H9 (cell line): ENCODE measurements at regions not wholly inside any gene's neighbourhood (a gene's known extent, or its start where the extent isn't known, plus 50 kb on each side); places are given as distances from the start of the nearest gene placed in this dataset.

ENCODE experiments used
- DNase-seq: peaks from one replicate; pipeline ENCODE4 v3.0.0-alpha.2; 2017
- H2AFZ ChIP-seq: one replicate; pipeline ENCODE4 v1.6.1; 2013; ENCODE audit warnings: mild to moderate bottlenecking, low read length, control low read depth, moderate library complexity
- H2AK5ac ChIP-seq: 2 replicates; pipeline ENCODE4 v1.6.1; 2013; ENCODE audit warnings: low read length, control low read depth, mixed read lengths; ENCODE audit not compliant: insufficient read length
- H2BK120ac ChIP-seq: one replicate; pipeline ENCODE4 v1.6.1; 2013; ENCODE audit warnings: low read depth, mild to moderate bottlenecking, low read length, control low read depth, inconsistent platforms; ENCODE audit not compliant: poor library complexity, severe bottlenecking
- H2BK12ac ChIP-seq: 2 replicates; pipeline ENCODE4 v1.6.1; 2013; ENCODE audit warnings: low read length, control low read depth, mixed read lengths, low read depth; ENCODE audit not compliant: insufficient read length
- H2BK15ac ChIP-seq: 2 replicates; pipeline ENCODE4 v1.6.1; 2013; ENCODE audit warnings: low read depth, low read length, control low read depth
- H2BK20ac ChIP-seq: one replicate; pipeline ENCODE4 v1.6.1; 2013; ENCODE audit warnings: low read depth, mild to moderate bottlenecking, low read length, control low read depth, inconsistent platforms; ENCODE audit not compliant: poor library complexity, severe bottlenecking
- H2BK5ac ChIP-seq: 2 replicates; pipeline ENCODE4 v1.6.1; 2013; ENCODE audit warnings: low read length, control low read depth, mixed read lengths; ENCODE audit not compliant: insufficient read length
- H3K14ac ChIP-seq: 2 replicates; pipeline ENCODE4 v1.6.1; 2013; ENCODE audit warnings: low read length, control low read depth; ENCODE audit not compliant: insufficient read depth
- H3K18ac ChIP-seq: 2 replicates; pipeline ENCODE4 v1.6.1; 2013; ENCODE audit warnings: low read depth, mild to moderate bottlenecking, mixed read lengths, low read length, control low read depth; ENCODE audit not compliant: insufficient read length
- H3K23ac ChIP-seq: 2 replicates; pipeline ENCODE4 v1.6.1; 2013; ENCODE audit warnings: low read length, control low read depth, mixed read lengths, low read depth; ENCODE audit not compliant: insufficient read length
- H3K23me2 ChIP-seq: 2 replicates; pipeline ENCODE4 v1.6.1; 2013; ENCODE audit warnings: low read depth, mild to moderate bottlenecking, mixed read lengths, low read length, control low read depth; ENCODE audit not compliant: insufficient read length, poor library complexity, severe bottlenecking
- H3K27ac ChIP-seq: 2 replicates; pipeline ENCODE4 v1.5.1; 2013; ENCODE audit warnings: low read length, control low read depth, mixed read lengths, low read depth; ENCODE audit not compliant: insufficient read length
- H3K27me3 ChIP-seq: 2 replicates; pipeline ENCODE4 v1.6.1; 2013; ENCODE audit warnings: low read length, control low read depth, inconsistent platforms; ENCODE audit not compliant: insufficient read depth
- H3K4ac ChIP-seq: 2 replicates; pipeline ENCODE4 v1.6.1; 2013; ENCODE audit warnings: low read depth, mild to moderate bottlenecking, control low read depth, inconsistent platforms, low read length, moderate library complexity
- H3K4me1 ChIP-seq: 2 replicates; pipeline ENCODE4 v1.6.1; 2013; ENCODE audit warnings: low read length, control low read depth, inconsistent platforms; ENCODE audit not compliant: insufficient read depth
- H3K4me2 ChIP-seq: 2 replicates; pipeline ENCODE4 v1.6.1; 2013; ENCODE audit warnings: low read length, control low read depth, mixed read lengths; ENCODE audit not compliant: insufficient read length, insufficient read depth
- H3K56ac ChIP-seq: 2 replicates; pipeline ENCODE4 v1.6.1; 2013; ENCODE audit warnings: low read depth, mild to moderate bottlenecking, mixed read lengths, low read length, control low read depth; ENCODE audit not compliant: insufficient read length
- H3K79me1 ChIP-seq: 2 replicates; pipeline ENCODE4 v1.6.1; 2013; ENCODE audit warnings: low read depth, mild to moderate bottlenecking, moderate library complexity, low read length, control low read depth, inconsistent platforms; ENCODE audit not compliant: insufficient read depth, poor library complexity, severe bottlenecking
- H3K79me2 ChIP-seq: 2 replicates; pipeline ENCODE4 v1.6.1; 2013; ENCODE audit warnings: low read length, control low read depth, inconsistent platforms; ENCODE audit not compliant: insufficient read depth
- H3K9ac ChIP-seq: 2 replicates; pipeline ENCODE4 v1.6.1; 2013; ENCODE audit warnings: low read length, control low read depth, mixed read lengths; ENCODE audit not compliant: insufficient read length; ENCODE audit errors: extremely low read depth
- H3K9me3 ChIP-seq: one replicate; pipeline ENCODE4 v1.6.1; 2013; ENCODE audit warnings: low read depth, low read length, inconsistent platforms; ENCODE audit not compliant: control insufficient read depth
- H3T11ph ChIP-seq: one replicate; pipeline ENCODE4 v1.6.1; 2013; ENCODE audit warnings: mild to moderate bottlenecking, low read length, control low read depth, inconsistent platforms
- H4K20me1 ChIP-seq: one replicate; pipeline ENCODE4 v1.6.1; 2013; ENCODE audit not compliant: control insufficient read depth, insufficient read length, insufficient read depth
- H4K5ac ChIP-seq: 2 replicates; pipeline ENCODE4 v1.6.1; 2013; ENCODE audit warnings: low read depth, mild to moderate bottlenecking, mixed read lengths, low read length, control low read depth; ENCODE audit not compliant: insufficient read length
- H4K8ac ChIP-seq: replicated peaks from 2 replicates; pipeline ENCODE4 v1.6.1; 2013; ENCODE audit warnings: low read length, control low read depth, mixed read lengths, low read depth; ENCODE audit not compliant: insufficient read length
- H4K91ac ChIP-seq: 2 replicates; pipeline ENCODE4 v1.6.1; 2013; ENCODE audit warnings: low read depth, mild to moderate bottlenecking, moderate library complexity, mixed read lengths, low read length, control low read depth; ENCODE audit not compliant: insufficient read length
- H3K27ac Mint-ChIP-seq, 3 experiments: 2 replicates in 2 of 3; 3 replicates in 1 of 3; pipeline ENCODE4 v1.8.0; 2020 to 2021; ENCODE audit warnings: mixed read lengths in 3 of 3, mild to moderate bottlenecking in 1 of 3, moderate library complexity in 1 of 3
- H3K27me3 Mint-ChIP-seq: 2 replicates; pipeline ENCODE4 v1.8.0; 2021; ENCODE audit warnings: low read depth, mild to moderate bottlenecking, moderate library complexity, mixed read lengths
- H3K36me3 Mint-ChIP-seq, 3 experiments: 2 replicates in 2 of 3; 3 replicates in 1 of 3; pipeline ENCODE4 v1.8.0; 2020 to 2021; ENCODE audit warnings: low read depth in 3 of 3, mixed read lengths in 3 of 3; ENCODE audit not compliant: insufficient read depth in 1 of 3
- H3K4me1 Mint-ChIP-seq, 2 experiments: 2 replicates each; pipeline ENCODE4 v1.8.0; 2020; ENCODE audit warnings: mixed read lengths in 2 of 2
- H3K4me3 Mint-ChIP-seq, 2 experiments: 2 replicates in 1 of 2; 3 replicates in 1 of 2; pipeline ENCODE4 v1.8.0; 2020 to 2021; ENCODE audit warnings: mild to moderate bottlenecking in 2 of 2, mixed read lengths in 2 of 2, moderate library complexity in 1 of 2
- H3K9me3 Mint-ChIP-seq, 2 experiments: 2 replicates in 1 of 2; 3 replicates in 1 of 2; pipeline ENCODE4 v1.8.0; 2020; ENCODE audit warnings: mild to moderate bottlenecking in 2 of 2, mixed read lengths in 2 of 2, moderate library complexity in 1 of 2
- WGBS: extraction: QIAGEN DNeasy Blood & Tissue Kit; methylation state at CpG from one replicate; pipeline ENCODE4 v1.1.7; 2013; ENCODE audit warnings: missing lambda C conversion rate, low lambda C conversion rate, mixed read lengths; ENCODE audit not compliant: insufficient read length; ENCODE audit errors: extremely low coverage; 5-methylcytosine and 5-hydroxymethylcytosine counted together
- TF ChIP-seq, protein P1 (sequence below): fragments of 200-600 bp; sonication (generic); conservative IDR thresholded peaks from 3 replicates; pipeline ENCODE4 v1.8.0; 2021; ENCODE audit warnings: antibody characterized with exemption, mild to moderate bottlenecking

- no CpG with 5 or more reads among the region's 8 CpGs for WGBS
- Histone ChIP-seq H2BK5ac (no peak overlapping the region), H3K4me1 (no peaks in the 10 kb centered on the region), H4K91ac (no peak overlapping the region), H3K79me1 (no peaks in the 10 kb centered on the region), H3K4me2 (no peak overlapping the region), H2BK15ac (no peak overlapping the region), H3K9me3 (no peaks in the 10 kb centered on the region), H2AFZ (no peak overlapping the region), H3K56ac (no peak overlapping the region), H3K23ac (no peak overlapping the region), H3T11ph (no peak overlapping the region), H3K27ac (no peak overlapping the region), H2BK120ac (no peak overlapping the region), H4K20me1 (no peaks in the 10 kb centered on the region), H4K8ac (no peak overlapping the region), H3K14ac (no peak overlapping the region), H3K23me2 (no peaks in the 10 kb centered on the region), H3K27me3 (no peaks in the 10 kb centered on the region), H2BK20ac (no peak overlapping the region), H3K18ac (no peak overlapping the region), H3K79me2 (no peaks in the 10 kb centered on the region), H3K4ac (no peak overlapping the region), H2AK5ac (no peak overlapping the region), H3K9ac (no peak overlapping the region), H4K5ac (no peak overlapping the region), H2BK12ac (no peak overlapping the region)
- H3K27me3 Mint-ChIP-seq: peaks cover 11% of the 10 kb centered on the region
- DNase-seq: no peak
- no peak overlapping the region for H3K4me3 Mint-ChIP-seq
- TF ChIP-seq, protein P1, sequence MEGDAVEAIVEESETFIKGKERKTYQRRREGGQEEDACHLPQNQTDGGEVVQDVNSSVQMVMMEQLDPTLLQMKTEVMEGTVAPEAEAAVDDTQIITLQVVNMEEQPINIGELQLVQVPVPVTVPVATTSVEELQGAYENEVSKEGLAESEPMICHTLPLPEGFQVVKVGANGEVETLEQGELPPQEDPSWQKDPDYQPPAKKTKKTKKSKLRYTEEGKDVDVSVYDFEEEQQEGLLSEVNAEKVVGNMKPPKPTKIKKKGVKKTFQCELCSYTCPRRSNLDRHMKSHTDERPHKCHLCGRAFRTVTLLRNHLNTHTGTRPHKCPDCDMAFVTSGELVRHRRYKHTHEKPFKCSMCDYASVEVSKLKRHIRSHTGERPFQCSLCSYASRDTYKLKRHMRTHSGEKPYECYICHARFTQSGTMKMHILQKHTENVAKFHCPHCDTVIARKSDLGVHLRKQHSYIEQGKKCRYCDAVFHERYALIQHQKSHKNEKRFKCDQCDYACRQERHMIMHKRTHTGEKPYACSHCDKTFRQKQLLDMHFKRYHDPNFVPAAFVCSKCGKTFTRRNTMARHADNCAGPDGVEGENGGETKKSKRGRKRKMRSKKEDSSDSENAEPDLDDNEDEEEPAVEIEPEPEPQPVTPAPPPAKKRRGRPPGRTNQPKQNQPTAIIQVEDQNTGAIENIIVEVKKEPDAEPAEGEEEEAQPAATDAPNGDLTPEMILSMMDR: no peak
- H3K36me3 Mint-ChIP-seq: no peaks in the 10 kb centered on the region; a peak in 1 of 7 replicates
- H3K27ac Mint-ChIP-seq: no peak overlapping the region
- no peaks in the 10 kb centered on the region for H3K9me3 Mint-ChIP-seq
- H3K4me1 Mint-ChIP-seq: no peaks in the 10 kb centered on the region
Measured at GRCh38 chr6:1256435-1257008, 55.4 kb upstream of the FOXQ1 start.
